KMS-11 (cell line): ENCODE measurements at regions not wholly inside any gene's neighbourhood (a gene's known extent, or its start where the extent isn't known, plus 50 kb on each side); places are given as distances from the start of the nearest gene placed in this dataset.

Experiments used
- H2AFZ ChIP-seq: fragments of 200-600 bp; sonication (generic); 2 replicates; pipeline ENCODE4 v1.6.1; 2016; ENCODE audit warnings: antibody characterized with exemption, mixed run types, low read depth
- H3K27ac ChIP-seq: fragments of 200-600 bp; sonication (generic); 2 replicates; pipeline ENCODE4 v1.6.1; 2016; ENCODE audit warnings: mild to moderate bottlenecking, mixed run types
- H3K27me3 ChIP-seq: fragments of 200-600 bp; sonication (generic); 2 replicates; pipeline ENCODE4 v1.6.1; 2017; ENCODE audit warnings: mild to moderate bottlenecking, low read depth, mixed run types, moderate library complexity; ENCODE audit not compliant: insufficient read depth
- H3K36me3 ChIP-seq: fragments of 200-600 bp; sonication (generic); 2 replicates; pipeline ENCODE4 v1.6.1; 2017; ENCODE audit warnings: mild to moderate bottlenecking, mixed run types; ENCODE audit not compliant: insufficient read depth
- H3K4me1 ChIP-seq: fragments of 200-600 bp; sonication (generic); 2 replicates; pipeline ENCODE4 v1.6.1; 2016; ENCODE audit warnings: mild to moderate bottlenecking, low read depth, mixed run types; ENCODE audit not compliant: poor library complexity, severe bottlenecking
- H3K4me2 ChIP-seq: fragments of 200-600 bp; sonication (generic); 2 replicates; pipeline ENCODE4 v1.7.0; 2016; ENCODE audit warnings: mild to moderate bottlenecking, mixed run types
- H3K4me3 ChIP-seq: fragments of 200-600 bp; sonication (generic); IDR thresholded peaks from 2 replicates; pipeline ENCODE4 v1.6.1; 2017; ENCODE audit warnings: low read depth, low read length, mixed read lengths; ENCODE audit not compliant: insufficient read depth
- H3K79me2 ChIP-seq: fragments of 200-600 bp; sonication (generic); 2 replicates; pipeline ENCODE4 v1.6.1; 2016; ENCODE audit warnings: low read depth, mixed run types; ENCODE audit not compliant: insufficient read depth
- H3K9ac ChIP-seq: fragments of 200-600 bp; sonication (generic); 2 replicates; pipeline ENCODE4 v1.6.1; 2016; ENCODE audit warnings: mild to moderate bottlenecking, mixed run types
- H4K20me1 ChIP-seq: fragments of 200-600 bp; sonication (generic); 2 replicates; pipeline ENCODE4 v1.6.1; 2016; ENCODE audit warnings: mild to moderate bottlenecking, mixed run types; ENCODE audit not compliant: insufficient read depth
- CTCF ChIP-seq: fragments of 200-600 bp; sonication (generic); conservative IDR thresholded peaks from 2 replicates; pipeline ENCODE4 v1.6.1; 2017; ENCODE audit warnings: low read depth, mild to moderate bottlenecking, antibody characterized with exemption, low read length, moderate library complexity, mixed read lengths

GRCh38 chr2:52501715-52502475 is 1265.7 kb upstream of the CHAC2 start:
- no peaks in the 10 kb centered on the region for H4K20me1 ChIP-seq
- H3K27ac ChIP-seq: no peak overlapping the region
- H2AFZ ChIP-seq: no peak overlapping the region

GRCh38 chr2:52500561-52500960 is 1267.0 kb upstream of the CHAC2 start:
- Histone ChIP-seq H3K27me3 (no peaks in the 10 kb centered on the region), H3K4me3 (no peak overlapping the region), H3K4me2 (no peak overlapping the region), H4K20me1 (no peaks in the 10 kb centered on the region), H3K27ac (no peak overlapping the region), H3K9ac (no peak overlapping the region), H3K79me2 (no peaks in the 10 kb centered on the region), H3K4me1 (no peaks in the 10 kb centered on the region), H3K36me3 (no peaks in the 10 kb centered on the region), H2AFZ (no peak overlapping the region)
- no peak for TF ChIP-seq CTCF

More at GRCh38 chr2:52501715-52502475, 1265.7 kb upstream of the CHAC2 start:
- Histone ChIP-seq H3K4me1 (no peaks in the 10 kb centered on the region), H3K9ac (no peak overlapping the region), H3K79me2 (no peaks in the 10 kb centered on the region), H3K27me3 (no peaks in the 10 kb centered on the region), H3K4me3 (no peak overlapping the region), H3K4me2 (no peak overlapping the region), H3K36me3 (no peaks in the 10 kb centered on the region)
- no peak for TF ChIP-seq CTCF

GRCh38 chr2:52498077-52498750 is 1269.4 kb upstream of the CHAC2 start:
- H3K4me1 ChIP-seq: no peaks in the 10 kb centered on the region
- no peak overlapping the region for H3K4me2 ChIP-seq
- H3K27me3 ChIP-seq: no peaks in the 10 kb centered on the region
- TF ChIP-seq CTCF: no peak
- H3K4me3 ChIP-seq: no peak overlapping the region
- H4K20me1 ChIP-seq: no peaks in the 10 kb centered on the region
- no peak overlapping the region for H2AFZ ChIP-seq
- no peaks in the 10 kb centered on the region for H3K36me3 ChIP-seq
- H3K79me2 ChIP-seq: no peaks in the 10 kb centered on the region
- H3K27ac ChIP-seq: no peak overlapping the region
- H3K9ac ChIP-seq: no peak overlapping the region

GRCh38 chr2:52495816-52496215 is 1271.8 kb upstream of the CHAC2 start:
- Histone ChIP-seq H4K20me1 (no peaks in the 10 kb centered on the region), H2AFZ (no peak overlapping the region), H3K4me1 (no peaks in the 10 kb centered on the region), H3K27me3 (no peaks in the 10 kb centered on the region), H3K4me3 (no peak overlapping the region), H3K4me2 (no peak overlapping the region), H3K36me3 (no peaks in the 10 kb centered on the region), H3K9ac (no peak overlapping the region), H3K27ac (no peak overlapping the region), H3K79me2 (no peaks in the 10 kb centered on the region)
- no peak for TF ChIP-seq CTCF
